ENCODE measurements at regions not wholly inside any gene's neighbourhood (a gene's known extent, or its start where the extent isn't known, plus 50 kb on each side); places are given as distances from the start of the nearest gene placed in this dataset.
"Not testable (repeated sequence)": the region's sequence is repeated elsewhere in the genome, so short reads cannot be mapped to it uniquely, and the experiment has no call there.

- no peak for DNase-seq (ENCODE audit: low spot score)
Observed at GRCh38 chr12:111271674-111272418, 97.0 kb downstream of the PHETA1 start.

DNA sequence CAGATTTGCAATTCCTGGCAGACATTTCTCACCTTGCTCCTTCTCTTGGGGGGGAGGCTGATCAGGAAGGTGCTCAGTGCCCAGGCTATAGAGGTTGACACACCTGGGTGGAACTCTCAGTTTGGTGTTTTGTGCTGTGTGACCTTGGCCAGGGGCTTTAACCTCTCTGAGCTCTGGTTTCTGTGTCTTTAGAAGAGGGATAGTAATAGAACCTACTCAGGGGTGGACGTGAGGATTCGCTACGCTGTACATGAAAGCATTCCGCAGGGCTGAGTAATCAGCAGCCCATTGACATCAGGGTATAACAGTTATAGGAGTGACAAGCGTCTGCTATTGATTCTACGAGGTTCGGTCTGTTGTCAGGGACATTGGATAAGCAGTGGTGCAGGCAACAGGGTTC is 98.1 kb downstream of the PHETA1 start:
- no peak for DNase-seq (ENCODE audit: low spot score)

GRCh38 chr12:111270239-111270638 is 98.7 kb downstream of the PHETA1 start:
- DNase-seq (ENCODE audit: low spot score), result no peak

DNA sequence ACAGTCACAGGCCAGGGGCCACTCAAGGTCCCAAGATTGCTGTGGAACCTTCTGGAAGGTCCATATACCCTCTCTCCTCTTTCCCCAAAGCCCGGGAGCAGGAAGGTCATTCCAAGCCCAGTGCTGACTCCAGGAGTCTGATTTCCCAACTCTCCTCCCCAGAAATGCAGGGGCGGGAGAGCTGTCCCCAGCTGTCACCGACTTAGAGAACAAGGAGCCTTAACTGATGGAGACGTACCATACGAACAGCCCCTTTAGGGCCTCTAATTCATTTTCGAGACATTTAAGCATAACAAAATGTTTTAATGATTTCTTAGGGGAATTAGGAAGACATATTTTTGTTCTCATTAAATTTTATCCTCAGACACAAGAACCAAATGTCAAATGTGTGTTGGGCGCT is 99.2 kb downstream of the PHETA1 start:
- no peak for DNase-seq (ENCODE audit: low spot score)

DNA sequence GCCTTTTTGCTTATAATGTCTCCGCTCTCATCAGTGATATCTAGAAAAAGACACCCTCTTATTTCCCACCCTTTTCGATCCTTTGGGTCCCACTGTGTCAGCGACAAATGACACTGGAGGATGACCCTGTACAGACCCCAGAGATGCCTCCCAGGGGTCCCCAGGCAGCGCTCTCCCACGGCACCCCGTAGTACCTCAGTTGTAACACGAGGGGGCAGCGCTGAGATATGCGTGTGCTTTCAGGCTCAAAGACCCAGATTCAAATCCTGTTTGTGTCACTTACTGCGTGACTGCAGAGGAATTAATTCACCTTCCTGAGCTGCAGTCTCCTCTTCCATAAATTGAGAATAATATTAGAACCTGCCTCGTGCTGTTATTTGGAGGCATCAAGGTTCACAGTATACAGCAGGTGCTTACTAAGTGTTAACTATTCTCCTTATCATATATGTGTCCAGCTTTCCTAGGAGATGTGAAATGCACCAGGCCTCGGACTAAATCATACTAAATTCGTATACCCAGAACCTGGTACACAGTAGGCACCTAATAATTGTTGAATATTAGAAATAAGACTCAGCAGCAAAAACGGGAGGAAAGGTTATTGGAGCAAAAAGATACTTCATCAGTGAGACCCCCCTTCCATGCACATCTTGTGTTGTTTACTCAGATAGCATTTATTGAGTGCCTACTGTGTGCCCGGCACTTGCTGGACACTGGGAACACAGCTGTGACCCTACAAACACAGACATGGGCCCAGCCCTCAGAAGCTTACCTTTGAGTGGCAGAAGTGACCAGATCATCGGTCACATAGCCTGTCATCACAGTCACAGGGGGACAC is 99.9 kb downstream of the PHETA1 start:
- peak; percentile 51 for DNase-seq (ENCODE audit: low spot score)

- DNase-seq (ENCODE audit: low spot score), result no peak
Observed at GRCh38 chr12:111267144-111267543, 101.8 kb downstream of the PHETA1 start.

- DNase-seq (ENCODE audit: low spot score), result no peak
Observed at GRCh38 chr12:111261911-111262676, 106.8 kb downstream of the PHETA1 start.

- DNase-seq (ENCODE audit: low spot score), result no peak
Observed at GRCh38 chr12:111260732-111261131, 108.2 kb downstream of the PHETA1 start.

- no peak for DNase-seq (ENCODE audit: low spot score)
Observed at GRCh38 chr12:111259231-111259630, 109.7 kb downstream of the PHETA1 start.

- not testable (repeated sequence) for DNase-seq (ENCODE audit: low spot score)
Observed at GRCh38 chr12:111258081-111258480, 110.8 kb downstream of the PHETA1 start.

DNA sequence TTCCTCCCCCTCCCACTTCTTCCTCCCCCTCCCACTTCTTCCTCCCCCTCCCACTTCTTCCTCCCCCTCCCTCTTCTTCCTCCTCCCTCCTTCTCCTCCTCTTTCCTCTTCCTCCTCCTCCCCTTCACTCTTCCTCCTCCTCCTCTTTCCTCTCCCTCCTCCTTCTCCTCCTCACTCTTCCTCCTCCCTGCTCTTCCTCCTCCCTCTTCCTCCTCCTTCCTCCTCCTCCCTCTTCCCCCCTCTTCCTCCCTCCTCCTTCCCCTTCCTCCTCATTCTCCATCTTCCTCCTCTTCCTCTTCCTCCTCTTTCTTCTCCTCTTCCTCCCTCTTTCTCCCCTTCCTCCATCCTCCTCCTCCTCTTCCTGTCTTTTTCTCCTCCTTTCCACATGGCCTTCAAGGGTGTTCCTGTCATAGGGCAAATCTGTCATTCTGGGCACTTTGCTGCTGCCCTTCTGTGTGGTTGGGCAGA is 111.4 kb downstream of the PHETA1 start:
- DNase-seq (ENCODE audit: low spot score), result no peak

GRCh38 chr12:111256629-111257434 is 112.1 kb downstream of the PHETA1 start:
- DNase-seq (ENCODE audit: low spot score), result no peak

- DNase-seq (ENCODE audit: low spot score), result no peak
Observed at GRCh38 chr12:111255261-111255660, 113.6 kb downstream of the PHETA1 start.

- DNase-seq (ENCODE audit: low spot score), result no peak
Observed at GRCh38 chr12:111254106-111254505, 114.8 kb downstream of the PHETA1 start.

GRCh38 chr12:111253213-111253612 is 115.7 kb downstream of the PHETA1 start:
- no peak for DNase-seq (ENCODE audit: low spot score)

GRCh38 chr12:111251787-111252186 is 117.1 kb downstream of the PHETA1 start:
- DNase-seq (ENCODE audit: low spot score), result no peak

DNA sequence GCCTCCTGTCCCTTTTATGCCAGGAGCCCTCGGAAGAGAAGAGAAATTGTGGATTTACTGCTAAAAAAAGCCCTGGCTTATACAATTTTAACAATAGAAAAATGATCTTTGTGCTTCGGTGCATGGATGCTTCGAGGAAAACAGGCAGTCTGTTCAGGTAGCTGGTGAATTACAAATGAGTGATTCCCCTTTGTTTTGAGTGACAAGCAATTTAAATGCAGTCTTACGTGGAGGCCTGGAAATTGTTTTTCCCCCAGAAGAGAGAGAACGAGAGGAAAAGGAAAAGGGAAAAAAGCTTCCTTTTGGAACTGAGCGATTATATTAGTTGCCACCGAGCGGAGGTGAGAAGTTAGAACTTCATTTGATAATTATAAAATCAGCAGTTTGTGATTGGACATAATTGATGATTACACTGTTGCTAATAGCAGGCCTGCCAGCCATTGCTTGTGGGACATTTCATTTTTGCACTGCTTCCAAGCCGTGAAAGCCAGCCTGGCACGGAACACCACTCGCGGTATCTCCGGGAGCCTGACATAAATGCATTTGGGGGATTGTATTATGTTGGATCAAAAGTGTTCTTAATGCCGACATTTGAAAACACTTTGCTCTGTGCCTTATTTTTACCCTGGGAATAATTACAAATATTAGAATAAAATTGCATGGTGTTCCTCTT is 117.7 kb downstream of the PHETA1 start:
- no peak for DNase-seq (ENCODE audit: low spot score)

- DNase-seq (ENCODE audit: low spot score), result no peak
Observed at GRCh38 chr12:111250251-111250881, 118.5 kb downstream of the PHETA1 start.

DNA sequence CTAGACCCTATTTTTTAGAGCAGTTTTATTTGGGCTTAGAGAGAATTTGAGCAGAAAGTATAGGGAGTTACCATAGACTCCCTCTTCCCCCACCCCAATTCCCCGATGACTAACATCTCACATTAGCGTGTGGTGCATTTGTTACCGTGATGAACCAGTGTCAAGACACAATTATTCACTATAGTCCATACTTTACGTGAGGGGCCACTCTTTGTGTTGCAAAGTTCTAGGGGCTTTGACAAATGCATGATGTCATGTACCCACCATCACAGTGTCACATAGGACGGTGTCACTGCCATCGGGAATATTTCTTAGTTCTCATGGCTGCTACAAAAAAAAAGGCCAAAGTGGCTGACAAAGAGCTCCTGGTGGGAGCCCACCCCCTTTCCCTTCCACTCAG is 119.1 kb downstream of the PHETA1 start:
- DNase-seq (ENCODE audit: low spot score), result no peak

DNA sequence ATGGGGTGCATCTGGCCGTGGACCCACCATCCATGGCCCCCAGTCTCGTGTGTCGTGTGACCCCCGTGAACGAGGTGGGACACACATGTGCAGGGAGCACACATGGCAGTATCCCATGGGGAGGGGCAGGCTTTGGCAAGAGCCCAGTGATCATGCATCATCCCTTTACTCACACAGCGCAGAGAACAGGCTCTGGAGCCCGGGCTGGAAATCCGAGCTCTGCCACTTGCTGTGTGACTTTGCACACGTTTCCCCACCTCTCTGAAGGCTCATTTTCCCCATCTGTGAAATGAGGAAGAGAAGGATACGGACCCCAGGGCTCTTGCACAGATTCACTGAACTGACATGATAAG is 119.9 kb downstream of the PHETA1 start:
- no peak for DNase-seq (ENCODE audit: low spot score)
